Ovary (tissue), 3 donors: ENCODE measurements at regions not wholly inside any gene's neighbourhood (a gene's known extent, or its start where the extent isn't known, plus 50 kb on each side); places are given as distances from the start of the nearest gene placed in this dataset.

Experiments used
- EP300 ChIP-seq: sonication (generic); formaldehyde crosslinking; IDR thresholded peaks from one replicate; pipeline ENCODE4 v1.6.1; 2017; ENCODE audit warnings: antibody characterized with exemption
- TF ChIP-seq, protein P1 (sequence below), 3 donors: fragments of 450-650 bp in 2 of 3; fragments of 200-600 bp in 1 of 3; IDR thresholded peaks; one replicate each; pipeline versions ENCODE4 v1.5.1 to v1.8.0; 2016 to 2022; ENCODE audit warnings: antibody characterized with exemption in 3 of 3, mild to moderate bottlenecking in 1 of 3
- donor health status: DM: no; HTN: no; CAD: no.

DNA sequence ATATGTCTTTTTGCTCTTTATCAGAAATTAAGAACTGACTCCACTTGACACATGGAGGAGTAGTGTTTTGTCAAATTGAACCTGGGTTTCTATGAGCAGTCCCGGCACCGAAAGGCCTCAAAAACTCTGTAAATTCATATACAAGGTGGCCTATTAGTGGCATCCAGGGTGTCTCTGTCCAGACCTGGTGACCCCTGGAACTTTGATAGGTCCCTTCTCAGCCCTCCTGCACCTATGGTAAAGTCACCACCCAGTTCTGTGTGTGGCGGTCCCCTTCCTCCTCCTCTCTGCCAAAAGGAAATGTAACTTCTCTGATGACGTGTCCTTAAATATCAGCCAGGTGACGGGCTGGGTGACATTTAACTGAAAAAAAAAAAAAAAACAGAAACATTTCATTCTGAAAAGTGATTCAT is 204.0 kb upstream of the FOXN3 start:
- TF ChIP-seq, protein P1, sequence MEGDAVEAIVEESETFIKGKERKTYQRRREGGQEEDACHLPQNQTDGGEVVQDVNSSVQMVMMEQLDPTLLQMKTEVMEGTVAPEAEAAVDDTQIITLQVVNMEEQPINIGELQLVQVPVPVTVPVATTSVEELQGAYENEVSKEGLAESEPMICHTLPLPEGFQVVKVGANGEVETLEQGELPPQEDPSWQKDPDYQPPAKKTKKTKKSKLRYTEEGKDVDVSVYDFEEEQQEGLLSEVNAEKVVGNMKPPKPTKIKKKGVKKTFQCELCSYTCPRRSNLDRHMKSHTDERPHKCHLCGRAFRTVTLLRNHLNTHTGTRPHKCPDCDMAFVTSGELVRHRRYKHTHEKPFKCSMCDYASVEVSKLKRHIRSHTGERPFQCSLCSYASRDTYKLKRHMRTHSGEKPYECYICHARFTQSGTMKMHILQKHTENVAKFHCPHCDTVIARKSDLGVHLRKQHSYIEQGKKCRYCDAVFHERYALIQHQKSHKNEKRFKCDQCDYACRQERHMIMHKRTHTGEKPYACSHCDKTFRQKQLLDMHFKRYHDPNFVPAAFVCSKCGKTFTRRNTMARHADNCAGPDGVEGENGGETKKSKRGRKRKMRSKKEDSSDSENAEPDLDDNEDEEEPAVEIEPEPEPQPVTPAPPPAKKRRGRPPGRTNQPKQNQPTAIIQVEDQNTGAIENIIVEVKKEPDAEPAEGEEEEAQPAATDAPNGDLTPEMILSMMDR (IDR thresholded peaks at IDR 0.05) = no peak
- TF ChIP-seq EP300 = no peak
